PC-3 (cell line): ENCODE measurements at regions not wholly inside any gene's neighbourhood (a gene's known extent, or its start where the extent isn't known, plus 50 kb on each side); places are given as distances from the start of the nearest gene placed in this dataset.
"Not testable (repeated sequence)": the region's sequence is repeated elsewhere in the genome, so short reads cannot be mapped to it uniquely, and the experiment has no call there.

Experiments
- EZH2 ChIP-seq: fragments of 300-600 bp; sonication (generic); IDR thresholded peaks from one replicate; pipeline ENCODE4 v1.6.1; 2017; ENCODE audit warnings: antibody characterized with exemption, mild to moderate bottlenecking, low read length; ENCODE audit not compliant: unreplicated experiment
- EZH2phosphoT487 ChIP-seq: fragments of 300-600 bp; sonication (generic); IDR thresholded peaks from 2 replicates; pipeline ENCODE4 v1.6.1; 2018; ENCODE audit warnings: mild to moderate bottlenecking, antibody characterized with exemption, low read length, borderline replicate concordance
- TF ChIP-seq, protein P1 (sequence below): fragments of 300-600 bp; sonication (generic); conservative IDR thresholded peaks from 2 replicates; pipeline ENCODE4 v1.5.1; 2017; ENCODE audit warnings: antibody characterized with exemption, low read depth, mild to moderate bottlenecking, low read length

GRCh38 chr17:21765651-21766290 lies 73.4 kb downstream of the KCNJ18 start:
- TF ChIP-seq, protein P1, sequence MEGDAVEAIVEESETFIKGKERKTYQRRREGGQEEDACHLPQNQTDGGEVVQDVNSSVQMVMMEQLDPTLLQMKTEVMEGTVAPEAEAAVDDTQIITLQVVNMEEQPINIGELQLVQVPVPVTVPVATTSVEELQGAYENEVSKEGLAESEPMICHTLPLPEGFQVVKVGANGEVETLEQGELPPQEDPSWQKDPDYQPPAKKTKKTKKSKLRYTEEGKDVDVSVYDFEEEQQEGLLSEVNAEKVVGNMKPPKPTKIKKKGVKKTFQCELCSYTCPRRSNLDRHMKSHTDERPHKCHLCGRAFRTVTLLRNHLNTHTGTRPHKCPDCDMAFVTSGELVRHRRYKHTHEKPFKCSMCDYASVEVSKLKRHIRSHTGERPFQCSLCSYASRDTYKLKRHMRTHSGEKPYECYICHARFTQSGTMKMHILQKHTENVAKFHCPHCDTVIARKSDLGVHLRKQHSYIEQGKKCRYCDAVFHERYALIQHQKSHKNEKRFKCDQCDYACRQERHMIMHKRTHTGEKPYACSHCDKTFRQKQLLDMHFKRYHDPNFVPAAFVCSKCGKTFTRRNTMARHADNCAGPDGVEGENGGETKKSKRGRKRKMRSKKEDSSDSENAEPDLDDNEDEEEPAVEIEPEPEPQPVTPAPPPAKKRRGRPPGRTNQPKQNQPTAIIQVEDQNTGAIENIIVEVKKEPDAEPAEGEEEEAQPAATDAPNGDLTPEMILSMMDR: not testable (repeated sequence)
- TF ChIP-seq EZH2phosphoT487, EZH2: not testable (repeated sequence)
